GM21619 (cell line): ENCODE measurements at regions not wholly inside any gene's neighbourhood (a gene's known extent, or its start where the extent isn't known, plus 50 kb on each side); places are given as distances from the start of the nearest gene placed in this dataset.
"Not testable (repeated sequence)": the region's sequence is repeated elsewhere in the genome, so short reads cannot be mapped to it uniquely, and the experiment has no call there.

ENCODE experiments used
- ATAC-seq: cut with Tn5 transposase; IDR thresholded peaks from one replicate; pipeline ENCODE4 v1.9.1; 2021; ENCODE audit not compliant: unreplicated experiment

- no peak for ATAC-seq
These were observed 191.6 kb upstream of the CCN2 start for GRCh38 chr6:132142768-132143167.

- ATAC-seq = no peak
These were observed 191.1 kb upstream of the CCN2 start for GRCh38 chr6:132142308-132142707.

GRCh38 chr6:132140189-132140588 lies 189.0 kb upstream of the CCN2 start:
- ATAC-seq = no peak

GRCh38 chr6:132139611-132140010 lies 188.4 kb upstream of the CCN2 start:
- no peak for ATAC-seq

- no peak for ATAC-seq
These were observed 185.8 kb upstream of the CCN2 start for GRCh38 chr6:132136981-132137380.

- no peak for ATAC-seq
These were observed 184.2 kb upstream of the CCN2 start for GRCh38 chr6:132135409-132135808.

GRCh38 chr6:132133736-132134445 lies 182.7 kb upstream of the CCN2 start:
- no peak for ATAC-seq

- no peak for ATAC-seq
These were observed 181.9 kb upstream of the CCN2 start for GRCh38 chr6:132132924-132133639.

- no peak for ATAC-seq
These were observed 181.2 kb upstream of the CCN2 start for GRCh38 chr6:132132422-132132821.

- ATAC-seq = no peak
These were observed 180.6 kb upstream of the CCN2 start for GRCh38 chr6:132131758-132132157.

- ATAC-seq = no peak
These were observed 180.2 kb upstream of the CCN2 start for GRCh38 chr6:132131351-132131750.

GRCh38 chr6:132130626-132131298 lies 179.6 kb upstream of the CCN2 start:
- ATAC-seq = no peak

GRCh38 chr6:132128424-132128823 lies 177.3 kb upstream of the CCN2 start:
- no peak for ATAC-seq

- ATAC-seq = no peak
These were observed 175.0 kb upstream of the CCN2 start for GRCh38 chr6:132126150-132126549.

GRCh38 chr6:132122871-132123270 lies 171.7 kb upstream of the CCN2 start:
- ATAC-seq = no peak

- no peak for ATAC-seq
These were observed 171.0 kb upstream of the CCN2 start for GRCh38 chr6:132122176-132122575.

GRCh38 chr6:132118144-132118543 lies 167.0 kb upstream of the CCN2 start:
- no peak for ATAC-seq

- ATAC-seq = no peak
These were observed 164.7 kb upstream of the CCN2 start for GRCh38 chr6:132115714-132116366.

GRCh38 chr6:132114201-132114825 lies 163.1 kb upstream of the CCN2 start:
- no peak for ATAC-seq

- not testable (repeated sequence) for ATAC-seq
These were observed 158.6 kb upstream of the CCN2 start for GRCh38 chr6:132109752-132110151.

- ATAC-seq = no peak
These were observed 156.7 kb upstream of the CCN2 start for GRCh38 chr6:132107896-132108295.
